HCT116 (cell line): ENCODE measurements at regions not wholly inside any gene's neighbourhood (a gene's known extent, or its start where the extent isn't known, plus 50 kb on each side); places are given as distances from the start of the nearest gene placed in this dataset.

Experiments used
- ATAC-seq: fragments of 200-7000 bp; cut with Tn5 transposase; 2 replicates; pipeline ENCODE4 v1.9.1; 2020; ENCODE audit warnings: mild to moderate bottlenecking, moderate library complexity
- BruUV-seq: library from RNA; stranded (reverse); fragments of 400-500 nt; replicated peaks from 2 replicates; lab custom pipeline; 2021; lab: Mats Ljungman, UMichigan
- CTCF ChIA-PET: fragments of 300-600 bp; sonication (Branson Sonifier 250); formaldehyde crosslinking; loops from one replicate; lab custom pipeline; 2021; ENCODE audit warnings: antibody characterized with exemption; lab: Charles Lee
- POLR2A ChIA-PET: fragments of 300-600, 350-600 bp; sonication (Branson Sonifier 250); formaldehyde crosslinking; loops from one replicate; lab custom pipeline; 2021; ENCODE audit warnings: antibody characterized with exemption; lab: Charles Lee
- RAD21 ChIA-PET, 2 experiments: fragments of 300-600 bp; sonication (Branson Sonifier 250); formaldehyde crosslinking; loops; one replicate each; lab custom pipeline; 2023; ENCODE audit warnings: low total read pairs in 2 of 2; ENCODE audit not compliant: uncharacterized antibody in 2 of 2, unreplicated experiment in 2 of 2, low non-redundant PET in 1 of 2; lab: Charles Lee
- DNase-seq: peaks from one replicate; pipeline ENCODE4 v3.0.0-alpha.2; 2010; ENCODE audit warnings: low read depth, low spot score
- H2AFZ ChIP-seq: fragments of 200-600 bp; shearing (Covaris generic), sonication (generic); 2 replicates; pipeline ENCODE4 v1.6.1; 2017; ENCODE audit warnings: low read depth, mixed run types, mixed read lengths, antibody characterized with exemption, low read length; ENCODE audit not compliant: poor library complexity, severe bottlenecking
- H3K27ac ChIP-seq: 2 replicates; pipeline ENCODE4 v1.5.1; 2012; ENCODE audit warnings: low read depth, low read length
- H3K27me3 ChIP-seq: fragments of 200-600 bp; sonication (generic); 2 replicates; pipeline ENCODE4 v1.6.1; 2016; ENCODE audit warnings: mixed run types, low read length, mixed read lengths; ENCODE audit not compliant: insufficient read depth
- H3K36me3 ChIP-seq, 2 experiments: fragments of 200-500 bp in 1 of 2; fragments of 200-600 bp in 1 of 2; sonication (Bioruptor generic) in 1 of 2; sonication (generic) in 1 of 2; 2 replicates each; pipeline versions ENCODE4 v1.5.1 to v1.6.1; 2014 to 2016; ENCODE audit warnings: low read length in 2 of 2, inconsistent platforms in 1 of 2, mixed read lengths in 1 of 2, mixed run types in 1 of 2; ENCODE audit not compliant: insufficient read depth in 2 of 2, control insufficient read depth in 1 of 2
- H3K4me1 ChIP-seq, 2 experiments: fragments of 200-600 bp in 1 of 2; sonication (generic) in 1 of 2; 2 replicates each; pipeline versions ENCODE4 v1.5.1 to v1.6.1; 2012 to 2017; ENCODE audit warnings: low read length in 2 of 2, inconsistent platforms in 1 of 2, mild to moderate bottlenecking in 1 of 2, mixed read lengths in 1 of 2, mixed run types in 1 of 2, moderate library complexity in 1 of 2; ENCODE audit not compliant: insufficient read depth in 2 of 2, control insufficient read depth in 1 of 2
- H3K4me2 ChIP-seq: fragments of 200-600 bp; sonication (generic); 2 replicates; pipeline ENCODE4 v1.6.1; 2017; ENCODE audit warnings: mixed run types, low read length, mixed read lengths
- H3K4me3 ChIP-seq, 2 experiments: fragments of 200-600 bp in 1 of 2; sonication (generic) in 1 of 2; replicated peaks in 1 of 2; 2 replicates each; pipeline ENCODE4 v1.5.1; 2011 to 2016; ENCODE audit warnings: low read length in 2 of 2, control low read depth in 1 of 2, low read depth in 1 of 2, mild to moderate bottlenecking in 1 of 2, mixed read lengths in 1 of 2, mixed run types in 1 of 2
- H3K79me2 ChIP-seq: fragments of 200-600 bp; sonication (generic); 2 replicates; pipeline ENCODE4 v1.6.1; 2017; ENCODE audit warnings: mild to moderate bottlenecking, mixed run types, low read length, moderate library complexity, mixed read lengths; ENCODE audit not compliant: insufficient read depth
- H3K9ac ChIP-seq: fragments of 200-600 bp; sonication (generic); 2 replicates; pipeline ENCODE4 v1.6.1; 2016; ENCODE audit warnings: low read length, mixed read lengths
- H3K9me2 ChIP-seq: fragments of 200-600 bp; sonication (generic), shearing (Covaris generic); 2 replicates; pipeline ENCODE4 v1.6.1; 2017; ENCODE audit warnings: mixed run types, mild to moderate bottlenecking, moderate library complexity; ENCODE audit not compliant: insufficient read depth
- H3K9me3 ChIP-seq, 2 experiments: fragments of 200-500 bp in 1 of 2; fragments of 200-600 bp in 1 of 2; sonication (Bioruptor generic) in 1 of 2; sonication (generic) in 1 of 2; 2 replicates each; pipeline ENCODE4 v1.6.1; 2014 to 2017; ENCODE audit warnings: low read length in 2 of 2, mixed read lengths in 2 of 2, inconsistent platforms in 1 of 2, low read depth in 1 of 2, mild to moderate bottlenecking in 1 of 2, mixed run types in 1 of 2, moderate library complexity in 1 of 2; ENCODE audit not compliant: control insufficient read depth in 1 of 2, insufficient read depth in 1 of 2
- H4K20me1 ChIP-seq: fragments of 200-600 bp; sonication (generic), shearing (Covaris generic); 2 replicates; pipeline ENCODE4 v1.6.1; 2017; ENCODE audit warnings: mixed run types, mild to moderate bottlenecking, moderate library complexity; ENCODE audit not compliant: insufficient read depth
- CEBPB ChIP-seq: IDR thresholded peaks from 2 replicates; pipeline ENCODE4 v1.6.1; 2012; ENCODE audit warnings: low read depth
- EZH2 ChIP-seq: fragments of 200-600 bp; sonication (generic); IDR thresholded peaks from 2 replicates; pipeline ENCODE4 v1.6.1; 2017; ENCODE audit warnings: antibody characterized with exemption, mixed run types
- EZH2phosphoT487 ChIP-seq: fragments of 200-600 bp; IDR thresholded peaks from 2 replicates; pipeline ENCODE4 v1.6.1; 2018; ENCODE audit warnings: antibody characterized with exemption, borderline replicate concordance
- FOSL1 ChIP-seq: IDR thresholded peaks from 2 replicates; pipeline ENCODE4 v1.6.1; 2012; ENCODE audit warnings: low read depth
- JUND ChIP-seq: IDR thresholded peaks from 2 replicates; pipeline ENCODE4 v1.6.1; 2012
- POLR2A ChIP-seq: IDR thresholded peaks from 2 replicates; pipeline ENCODE4 v1.7.0; 2011; ENCODE audit warnings: borderline replicate concordance; ENCODE audit not compliant: insufficient read depth, insufficient read length; ENCODE audit errors: extremely low read depth
- RAD21 ChIP-seq: IDR thresholded peaks from 2 replicates; pipeline ENCODE4 v1.6.1; 2012; ENCODE audit warnings: low read depth, mild to moderate bottlenecking
- SIN3A ChIP-seq: IDR thresholded peaks from 2 replicates; pipeline ENCODE4 v1.6.1; 2012; ENCODE audit warnings: low read depth
- ZFX ChIP-seq: fragments of 450-650 bp; IDR thresholded peaks from 2 replicates; pipeline ENCODE4 v1.6.1; 2017
- intact Hi-C: fragments of 100-400 bp; cut with micrococcal nuclease; formaldehyde crosslinking; loops from 2 replicates; pipeline ENCODE4 v1.10.0; 2022
- TF ChIP-seq, protein P1 (sequence below): IDR thresholded peaks from 2 replicates; pipeline ENCODE4 v1.6.1; 2011; ENCODE audit warnings: mild to moderate bottlenecking, low read length, moderate library complexity; ENCODE audit not compliant: insufficient replicate concordance; ENCODE audit errors: extremely low read depth
- TF ChIP-seq, protein P2 (sequence below): IDR thresholded peaks from 2 replicates; pipeline ENCODE4 v1.6.1; 2012
- TF ChIP-seq, protein P3 (sequence below): IDR thresholded peaks from 2 replicates; pipeline ENCODE4 v1.6.1; 2012
- TF ChIP-seq, protein P4 (sequence below): IDR thresholded peaks from 2 replicates; pipeline ENCODE4 v1.6.1; 2012; ENCODE audit warnings: low read depth

DNA sequence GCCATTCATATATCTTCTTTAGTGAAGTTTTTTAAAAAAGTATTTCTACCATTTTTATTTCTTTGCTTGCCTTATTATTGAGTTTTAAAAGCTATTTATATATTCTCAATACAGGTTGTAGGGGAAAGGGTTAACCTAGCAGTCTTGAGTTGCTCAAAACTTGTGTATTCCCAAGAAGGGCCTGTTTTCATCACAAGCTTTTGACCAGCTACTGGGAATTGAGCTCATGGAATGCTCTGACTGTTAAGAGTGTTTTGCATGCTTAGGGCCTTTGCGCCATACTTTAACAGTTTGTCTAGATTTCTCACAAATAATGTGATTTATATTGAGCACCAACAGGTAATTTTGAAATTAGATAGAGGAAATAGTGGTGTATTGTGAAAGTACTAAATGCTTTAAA is 72.0 kb upstream of the CALCR start:
- H3K9me3 ChIP-seq, result no peaks in the 10 kb centered on the region
- CTCF ChIA-PET, result no interaction called here
- no peaks in the 10 kb centered on the region for H3K79me2 ChIP-seq
- no peak overlapping the region for H3K4me2 ChIP-seq
- intact Hi-C loops, result no loop called here
- no peaks in the 10 kb centered on the region; the same call in 1 of the 2 replicates for H4K20me1 ChIP-seq
- POLR2A ChIA-PET, result no interaction called here
- no peaks in the 10 kb centered on the region for H3K36me3 ChIP-seq
- RAD21 ChIA-PET, result no interaction called here
- no peak overlapping the region for H2AFZ ChIP-seq
- no peaks in the 10 kb centered on the region for H3K27me3 ChIP-seq
- DNase-seq (no peak), ATAC-seq (no peak)
- no TSS peak for BruUV-seq
- no peaks in the 10 kb centered on the region for H3K9me2 ChIP-seq
- no peak overlapping the region for H3K9ac ChIP-seq
- no peak overlapping the region for H3K4me3 ChIP-seq
- no peaks in the 10 kb centered on the region for H3K4me1 ChIP-seq
- H3K27ac ChIP-seq, result no peak overlapping the region
- TF ChIP-seq EZH2phosphoT487 (no peak), FOSL1 (no peak), EZH2 (no peak), CEBPB (no peak)
- TF ChIP-seq, protein P1, sequence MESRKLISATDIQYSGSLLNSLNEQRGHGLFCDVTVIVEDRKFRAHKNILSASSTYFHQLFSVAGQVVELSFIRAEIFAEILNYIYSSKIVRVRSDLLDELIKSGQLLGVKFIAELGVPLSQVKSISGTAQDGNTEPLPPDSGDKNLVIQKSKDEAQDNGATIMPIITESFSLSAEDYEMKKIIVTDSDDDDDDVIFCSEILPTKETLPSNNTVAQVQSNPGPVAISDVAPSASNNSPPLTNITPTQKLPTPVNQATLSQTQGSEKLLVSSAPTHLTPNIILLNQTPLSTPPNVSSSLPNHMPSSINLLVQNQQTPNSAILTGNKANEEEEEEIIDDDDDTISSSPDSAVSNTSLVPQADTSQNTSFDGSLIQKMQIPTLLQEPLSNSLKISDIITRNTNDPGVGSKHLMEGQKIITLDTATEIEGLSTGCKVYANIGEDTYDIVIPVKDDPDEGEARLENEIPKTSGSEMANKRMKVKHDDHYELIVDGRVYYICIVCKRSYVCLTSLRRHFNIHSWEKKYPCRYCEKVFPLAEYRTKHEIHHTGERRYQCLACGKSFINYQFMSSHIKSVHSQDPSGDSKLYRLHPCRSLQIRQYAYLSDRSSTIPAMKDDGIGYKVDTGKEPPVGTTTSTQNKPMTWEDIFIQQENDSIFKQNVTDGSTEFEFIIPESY, result no peak
- TF ChIP-seq, protein P2, sequence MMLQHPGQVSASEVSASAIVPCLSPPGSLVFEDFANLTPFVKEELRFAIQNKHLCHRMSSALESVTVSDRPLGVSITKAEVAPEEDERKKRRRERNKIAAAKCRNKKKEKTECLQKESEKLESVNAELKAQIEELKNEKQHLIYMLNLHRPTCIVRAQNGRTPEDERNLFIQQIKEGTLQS, result no peak
- TF ChIP-seq, protein P3, sequence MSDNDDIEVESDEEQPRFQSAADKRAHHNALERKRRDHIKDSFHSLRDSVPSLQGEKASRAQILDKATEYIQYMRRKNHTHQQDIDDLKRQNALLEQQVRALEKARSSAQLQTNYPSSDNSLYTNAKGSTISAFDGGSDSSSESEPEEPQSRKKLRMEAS, result no peak

DNA sequence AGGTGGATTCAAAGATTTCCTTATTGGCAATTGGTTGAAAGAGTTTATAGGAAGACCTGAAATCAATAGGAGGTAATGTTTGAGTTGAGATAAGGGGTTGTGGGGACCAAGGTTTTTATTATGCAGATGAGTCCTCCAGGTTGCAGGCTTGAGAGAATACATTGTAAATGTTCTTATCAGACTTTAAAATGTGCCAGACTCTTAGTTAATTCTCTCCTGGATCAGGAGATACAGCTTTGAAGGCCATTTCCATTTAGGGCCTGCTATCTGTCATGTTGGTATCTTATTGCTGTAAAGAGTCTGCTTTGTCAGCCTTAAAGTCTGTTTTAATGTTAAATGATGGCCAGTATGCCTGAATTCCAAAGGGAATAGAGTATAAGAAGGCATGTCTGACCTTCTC is 61.8 kb upstream of the CALCR start:
- CTCF ChIA-PET, result no interaction called here
- H4K20me1 ChIP-seq, result no peaks in the 10 kb centered on the region
- intact Hi-C loops, result no loop called here
- no peak for TF ChIP-seq SIN3A
- TF ChIP-seq, protein P1, result no peak
- TF ChIP-seq POLR2A, result no peak
- TF ChIP-seq JUND, result no peak
- TF ChIP-seq ZFX, result no peak
- TF ChIP-seq RAD21, result no peak
- TF ChIP-seq, protein P4, sequence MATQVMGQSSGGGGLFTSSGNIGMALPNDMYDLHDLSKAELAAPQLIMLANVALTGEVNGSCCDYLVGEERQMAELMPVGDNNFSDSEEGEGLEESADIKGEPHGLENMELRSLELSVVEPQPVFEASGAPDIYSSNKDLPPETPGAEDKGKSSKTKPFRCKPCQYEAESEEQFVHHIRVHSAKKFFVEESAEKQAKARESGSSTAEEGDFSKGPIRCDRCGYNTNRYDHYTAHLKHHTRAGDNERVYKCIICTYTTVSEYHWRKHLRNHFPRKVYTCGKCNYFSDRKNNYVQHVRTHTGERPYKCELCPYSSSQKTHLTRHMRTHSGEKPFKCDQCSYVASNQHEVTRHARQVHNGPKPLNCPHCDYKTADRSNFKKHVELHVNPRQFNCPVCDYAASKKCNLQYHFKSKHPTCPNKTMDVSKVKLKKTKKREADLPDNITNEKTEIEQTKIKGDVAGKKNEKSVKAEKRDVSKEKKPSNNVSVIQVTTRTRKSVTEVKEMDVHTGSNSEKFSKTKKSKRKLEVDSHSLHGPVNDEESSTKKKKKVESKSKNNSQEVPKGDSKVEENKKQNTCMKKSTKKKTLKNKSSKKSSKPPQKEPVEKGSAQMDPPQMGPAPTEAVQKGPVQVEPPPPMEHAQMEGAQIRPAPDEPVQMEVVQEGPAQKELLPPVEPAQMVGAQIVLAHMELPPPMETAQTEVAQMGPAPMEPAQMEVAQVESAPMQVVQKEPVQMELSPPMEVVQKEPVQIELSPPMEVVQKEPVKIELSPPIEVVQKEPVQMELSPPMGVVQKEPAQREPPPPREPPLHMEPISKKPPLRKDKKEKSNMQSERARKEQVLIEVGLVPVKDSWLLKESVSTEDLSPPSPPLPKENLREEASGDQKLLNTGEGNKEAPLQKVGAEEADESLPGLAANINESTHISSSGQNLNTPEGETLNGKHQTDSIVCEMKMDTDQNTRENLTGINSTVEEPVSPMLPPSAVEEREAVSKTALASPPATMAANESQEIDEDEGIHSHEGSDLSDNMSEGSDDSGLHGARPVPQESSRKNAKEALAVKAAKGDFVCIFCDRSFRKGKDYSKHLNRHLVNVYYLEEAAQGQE, result no peak

More for the DNA sequence above, 61.8 kb upstream of the CALCR start:
- Histone ChIP-seq H3K9ac (no peak overlapping the region), H3K79me2 (0 out of 2 replicates have a peak, but pooled peaks cover 3% of the 10 kb centered on the region), H3K27me3 (no peaks in the 10 kb centered on the region), H3K9me2 (no peaks in the 10 kb centered on the region), H3K4me2 (no peak overlapping the region), H3K4me1 (no peaks in the 10 kb centered on the region), H3K9me3 (no peaks in the 10 kb centered on the region), H3K36me3 (no peaks in the 10 kb centered on the region), H3K27ac (no peak overlapping the region), H3K4me3 (no peak overlapping the region), H2AFZ (no peak overlapping the region)
- DNase-seq (no peak), ATAC-seq (no peak)
- POLR2A ChIA-PET, result no interaction called here
- RAD21 ChIA-PET, result no interaction called here
- no TSS peak for BruUV-seq
